Ishikawa (cell line): ENCODE measurements at regions not wholly inside any gene's neighbourhood (a gene's known extent, or its start where the extent isn't known, plus 50 kb on each side); places are given as distances from the start of the nearest gene placed in this dataset.

Experiments used
- CEBPB ChIP-seq: IDR thresholded peaks from 2 replicates; pipeline ENCODE4 v1.6.1; 2012
- CREB1 ChIP-seq: IDR thresholded peaks from 2 replicates; pipeline ENCODE4 v1.6.1; 2012; ENCODE audit warnings: low read depth
- EGR1 ChIP-seq: IDR thresholded peaks from 2 replicates; pipeline ENCODE4 v1.6.1; 2012
- EP300 ChIP-seq: IDR thresholded peaks from 2 replicates; pipeline ENCODE4 v1.6.1; 2012; ENCODE audit warnings: borderline replicate concordance
- FOXM1 ChIP-seq: IDR thresholded peaks from 2 replicates; pipeline ENCODE4 v1.6.1; 2012; ENCODE audit warnings: low read depth, borderline replicate concordance
- MAX ChIP-seq: IDR thresholded peaks from 2 replicates; pipeline ENCODE4 v1.6.1; 2012
- NFIC ChIP-seq: IDR thresholded peaks from 2 replicates; pipeline ENCODE4 v1.6.1; 2012
- RAD21 ChIP-seq: IDR thresholded peaks from 2 replicates; pipeline ENCODE4 v1.6.1; 2012; ENCODE audit warnings: low read depth
- REST ChIP-seq: IDR thresholded peaks from 2 replicates; pipeline ENCODE4 v1.6.1; 2012; ENCODE audit warnings: low read depth, mild to moderate bottlenecking
- TAF1 ChIP-seq: IDR thresholded peaks from 2 replicates; pipeline ENCODE4 v1.6.1; 2012; ENCODE audit warnings: low read depth, mild to moderate bottlenecking
- TCF12 ChIP-seq: IDR thresholded peaks from 2 replicates; pipeline ENCODE4 v1.6.1; 2012; ENCODE audit warnings: low read depth
- TEAD4 ChIP-seq: IDR thresholded peaks from 2 replicates; pipeline ENCODE4 v1.6.1; 2012
- USF1 ChIP-seq: IDR thresholded peaks from 2 replicates; pipeline ENCODE4 v1.6.1; 2012
- YY1 ChIP-seq: IDR thresholded peaks from 2 replicates; pipeline ENCODE4 v1.6.1; 2012; ENCODE audit warnings: low read depth
- ZBTB7A ChIP-seq: IDR thresholded peaks from 2 replicates; pipeline ENCODE4 v1.6.1; 2012; ENCODE audit warnings: low read depth

- TF ChIP-seq MAX, result no peak
- TF ChIP-seq TCF12, result no peak
- TF ChIP-seq YY1, result no peak
- TF ChIP-seq TEAD4, result no peak
- TF ChIP-seq RAD21, result no peak
- no peak for TF ChIP-seq TAF1
- no peak for TF ChIP-seq CREB1
- no peak for TF ChIP-seq REST
- no peak for TF ChIP-seq NFIC
- no peak for TF ChIP-seq USF1
- TF ChIP-seq ZBTB7A, result no peak
- no peak for TF ChIP-seq EP300
- no peak for TF ChIP-seq EGR1
Observed at GRCh38 chr22:35138521-35138920, 72.6 kb downstream of the ISX start.

GRCh38 chr22:35140879-35141745 lies 75.2 kb downstream of the ISX start:
- no peak for TF ChIP-seq CEBPB
- TF ChIP-seq FOXM1, result no peak
- TF ChIP-seq USF1, result no peak
- peak; percentile 35 for TF ChIP-seq RAD21

GRCh38 chr22:35148381-35148780 lies 82.4 kb downstream of the ISX start:
- TF ChIP-seq CEBPB (no peak), TEAD4 (no peak), RAD21 (no peak), REST (no peak), USF1 (no peak), YY1 (no peak), EP300 (no peak), EGR1 (no peak), FOXM1 (no peak), TAF1 (no peak), TCF12 (no peak), MAX (no peak), CREB1 (no peak), NFIC (no peak), ZBTB7A (no peak)

GRCh38 chr22:35148866-35149548 lies 83.0 kb downstream of the ISX start:
- TF ChIP-seq TEAD4 (no peak), CREB1 (no peak), REST (no peak), EGR1 (no peak), TAF1 (no peak), USF1 (no peak), EP300 (no peak), TCF12 (no peak), MAX (no peak), ZBTB7A (no peak)
